ENCODE measurements at regions not wholly inside any gene's neighbourhood (a gene's known extent, or its start where the extent isn't known, plus 50 kb on each side); places are given as distances from the start of the nearest gene placed in this dataset.

- intact Hi-C loops (cut with micrococcal nuclease): no loop called here
These were observed 718.9 kb upstream of the MEF2C start for GRCh38 chr5:89601880-89602279.

More at GRCh38 chr5:89601880-89602279, 718.9 kb upstream of the MEF2C start:
- ChIA-PET POLR2A (ENCODE audit: unreplicated experiment) (no interaction called here), CTCF (no interaction called here)
- Histone ChIP-seq H3K4me2 (ENCODE audit: low read depth, low read length) (no peak overlapping the region), H2AK5ac (ENCODE audit: low read depth, low read length) (no peak overlapping the region), H3K4me3 (ENCODE audit: insufficient read depth, low read depth, low read length) (no peak overlapping the region), H3K14ac (replicated peaks; ENCODE audit: low read depth, low read length) (no peak overlapping the region), H3K27me3 (ENCODE audit: control insufficient read depth, insufficient read depth, low read length) (no peaks in the 10 kb centered on the region), H4K5ac (ENCODE audit: low read depth, low read length) (no peak overlapping the region), H2AK9ac (replicated peaks; ENCODE audit: low read depth, low read length, poor library complexity) (no peak overlapping the region), H3K23ac (ENCODE audit: low read depth, low read length) (no peak overlapping the region), H3K9me3 (ENCODE audit: control insufficient read depth, insufficient read depth, low read length) (no peaks in the 10 kb centered on the region), H3K18ac (ENCODE audit: low read depth, low read length) (no peak overlapping the region), H2BK120ac (ENCODE audit: low read depth, low read length) (no peak overlapping the region), H3K56ac (ENCODE audit: extremely low read depth, insufficient read depth, low read length) (no peak overlapping the region), H2AFZ (replicated peaks; ENCODE audit: low read length, poor library complexity) (no peak overlapping the region), H4K8ac (ENCODE audit: low read depth in 2 of 2, low read length in 2 of 2) (no peak overlapping the region), H3K79me1 (ENCODE audit: low read depth in 1 of 2, low read length in 2 of 2) (no peaks in the 10 kb centered on the region), H3K4ac (ENCODE audit: low read depth, low read length) (no peak overlapping the region), H2BK5ac (ENCODE audit: low read depth, low read length, poor library complexity, severe bottlenecking) (no peak overlapping the region), H3K9me1 (ENCODE audit: insufficient read depth, low read length) (no peaks in the 10 kb centered on the region), H4K91ac (ENCODE audit: insufficient read depth, low read depth, low read length) (no peak overlapping the region), H3K27ac (ENCODE audit: insufficient read depth, low read length) (no peak overlapping the region), H2BK20ac (ENCODE audit: low read depth, low read length) (no peak overlapping the region), H3K4me1 (ENCODE audit: control insufficient read depth, insufficient read depth, low read length) (no peaks in the 10 kb centered on the region), H3K9ac (ENCODE audit: low read depth, low read length) (no peak overlapping the region), H2BK15ac (ENCODE audit: low read depth, low read length) (no peak overlapping the region), H4K20me1 (ENCODE audit: insufficient read depth, low read length) (no peaks in the 10 kb centered on the region), H3K36me3 (ENCODE audit: control insufficient read depth, insufficient read depth, low read length) (no peaks in the 10 kb centered on the region)
- in situ Hi-C loops (cut with MboI; ENCODE audit: low sequenced_read_pairs) (no loop called here), dilution Hi-C loops (cut with HindIII; ENCODE audit: low sequenced_read_pairs, unreplicated experiment) (no loop called here)
- TF ChIP-seq FOS (IDR thresholded peaks at IDR 0.05; ENCODE audit: low read depth, low read length) (no peak), BHLHE40 (IDR thresholded peaks at IDR 0.05; ENCODE audit: low read depth, low read length) (no peak), CTCF (conservative IDR thresholded peaks at IDR 0.05; ENCODE audit: low read depth, low read length) (no peak), MAZ (IDR thresholded peaks at IDR 0.05; ENCODE audit: borderline replicate concordance, low read depth, low read length) (no peak), USF2 (IDR thresholded peaks at IDR 0.05; ENCODE audit: low read depth, low read length) (no peak), RFX5 (IDR thresholded peaks at IDR 0.05; ENCODE audit: low read depth, low read length) (no peak), SMC3 (IDR thresholded peaks at IDR 0.05; ENCODE audit: low read depth, low read length) (no peak), RAD21 (IDR thresholded peaks at IDR 0.05; ENCODE audit: low read length) (no peak), POLR2A (IDR thresholded peaks at IDR 0.05; ENCODE audit: low read depth, low read length) (no peak), CEBPB (IDR thresholded peaks at IDR 0.05; ENCODE audit: low read depth, low read length) (no peak), MXI1 (IDR thresholded peaks at IDR 0.05; ENCODE audit: borderline replicate concordance, low read depth, low read length) (no peak), MAFK (IDR thresholded peaks at IDR 0.05; ENCODE audit: low read depth, low read length) (no peak), ELK1 (IDR thresholded peaks at IDR 0.05; ENCODE audit: borderline replicate concordance, low read depth, low read length) (no peak), RCOR1 (IDR thresholded peaks at IDR 0.05; ENCODE audit: insufficient replicate concordance, low read length) (no peak), CHD1 (IDR thresholded peaks at IDR 0.05; ENCODE audit: low read depth, low read length) (no peak)
- WGBS, 2 experiments (ENCODE audit: extremely low coverage in 2 of 2, insufficient read length in 1 of 2): 87% methylated on average over 3 of the region's 12 CpGs; no CpG with 5 or more reads in 1 of the 2 experiments
- no TSS peak for BruUV-seq (replicated peaks)
- no peak for DNase-seq
- ATAC-seq (ENCODE audit: low read depth): no peak
